Tibial nerve (tissue), 4 donors: ENCODE measurements at regions not wholly inside any gene's neighbourhood (a gene's known extent, or its start where the extent isn't known, plus 50 kb on each side); places are given as distances from the start of the nearest gene placed in this dataset.

Experiments
- DNase-seq, 2 donors: peaks; one replicate each; pipeline ENCODE4 v3.0.0-alpha.2; 2019; ENCODE audit warnings: low spot score in 2 of 2
- H3K27ac ChIP-seq, 4 donors: fragments of 200-600 bp; sonication (generic) in 3 of 4; one replicate each; pipeline ENCODE4 v1.5.1; 2017 to 2019; ENCODE audit warnings: mild to moderate bottlenecking in 1 of 4
- H3K27me3 ChIP-seq, 2 donors: fragments of 200-600 bp; sonication (generic) in 1 of 2; one replicate each; pipeline versions ENCODE4 v1.5.1 to v1.6.0; 2017 to 2019
- H3K36me3 ChIP-seq, 3 donors: fragments of 200-600 bp; sonication (generic); one replicate each; pipeline ENCODE4 v1.5.1; 2018 to 2019
- H3K4me1 ChIP-seq, 4 donors: fragments of 200-600 bp; sonication (generic) in 3 of 4; one replicate each; pipeline ENCODE4 v1.5.1; 2017 to 2019
- H3K4me3 ChIP-seq, 4 donors: fragments of 200-600 bp; sonication (generic) in 3 of 4; one replicate each; pipeline ENCODE4 v1.5.1; 2017 to 2019; ENCODE audit warnings: mild to moderate bottlenecking in 1 of 4, moderate library complexity in 1 of 4
- H3K9me3 ChIP-seq, 4 donors: fragments of 200-600 bp; sonication (generic) in 3 of 4; one replicate each; pipeline ENCODE4 v1.5.1; 2017 to 2019
- EP300 ChIP-seq, 2 donors: sonication (generic); formaldehyde crosslinking; IDR thresholded peaks; one replicate each; pipeline ENCODE4 v1.6.1; 2017; ENCODE audit warnings: antibody characterized with exemption in 2 of 2, mild to moderate bottlenecking in 1 of 2
- POLR2A ChIP-seq, 2 donors: fragments of 450-650 bp; IDR thresholded peaks; one replicate each; pipeline ENCODE4 v1.6.1; 2017; ENCODE audit warnings: antibody characterized with exemption in 2 of 2, mild to moderate bottlenecking in 2 of 2, moderate library complexity in 2 of 2
- WGBS, 2 donors: methylation state at CpG; one replicate each; pipeline ENCODE4 v1.1.5; 2018; 5-methylcytosine and 5-hydroxymethylcytosine counted together
- TF ChIP-seq, protein P1 (sequence below), 5 experiments: fragments of 200-600 bp in 3 of 5; fragments of 450-650 bp in 2 of 5; sonication (generic) in 3 of 5; IDR thresholded peaks; one replicate each; pipeline ENCODE4 v1.5.1; 2016 to 2019; ENCODE audit warnings: antibody characterized with exemption in 5 of 5, mild to moderate bottlenecking in 3 of 5, moderate library complexity in 2 of 5

DNA sequence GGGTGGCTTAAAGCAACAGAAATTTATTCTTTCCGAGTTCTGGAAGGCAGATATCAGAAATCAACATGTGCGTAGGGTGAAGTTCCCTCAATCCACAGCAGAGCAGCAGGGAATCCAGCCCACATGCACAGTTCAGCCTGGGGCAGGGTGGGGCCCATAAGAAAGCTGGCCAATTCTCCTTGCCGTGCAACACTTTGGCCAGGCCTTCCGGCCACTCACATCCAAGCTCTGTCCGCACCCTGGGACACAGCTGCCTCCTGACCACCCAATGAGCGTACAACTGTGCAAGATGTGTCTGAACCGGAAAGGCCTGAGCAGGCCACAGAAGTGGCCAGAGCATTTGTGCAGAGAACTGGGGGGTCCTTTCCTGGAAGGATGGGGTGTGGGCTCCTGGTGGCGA lies 274.9 kb downstream of the GADD45G start:
- TF ChIP-seq, protein P1, sequence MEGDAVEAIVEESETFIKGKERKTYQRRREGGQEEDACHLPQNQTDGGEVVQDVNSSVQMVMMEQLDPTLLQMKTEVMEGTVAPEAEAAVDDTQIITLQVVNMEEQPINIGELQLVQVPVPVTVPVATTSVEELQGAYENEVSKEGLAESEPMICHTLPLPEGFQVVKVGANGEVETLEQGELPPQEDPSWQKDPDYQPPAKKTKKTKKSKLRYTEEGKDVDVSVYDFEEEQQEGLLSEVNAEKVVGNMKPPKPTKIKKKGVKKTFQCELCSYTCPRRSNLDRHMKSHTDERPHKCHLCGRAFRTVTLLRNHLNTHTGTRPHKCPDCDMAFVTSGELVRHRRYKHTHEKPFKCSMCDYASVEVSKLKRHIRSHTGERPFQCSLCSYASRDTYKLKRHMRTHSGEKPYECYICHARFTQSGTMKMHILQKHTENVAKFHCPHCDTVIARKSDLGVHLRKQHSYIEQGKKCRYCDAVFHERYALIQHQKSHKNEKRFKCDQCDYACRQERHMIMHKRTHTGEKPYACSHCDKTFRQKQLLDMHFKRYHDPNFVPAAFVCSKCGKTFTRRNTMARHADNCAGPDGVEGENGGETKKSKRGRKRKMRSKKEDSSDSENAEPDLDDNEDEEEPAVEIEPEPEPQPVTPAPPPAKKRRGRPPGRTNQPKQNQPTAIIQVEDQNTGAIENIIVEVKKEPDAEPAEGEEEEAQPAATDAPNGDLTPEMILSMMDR (IDR thresholded peaks at IDR 0.05), result peak in 1 of 5 experiments; percentile 20
- TF ChIP-seq POLR2A (IDR thresholded peaks at IDR 0.05) (no peak), EP300 (IDR thresholded peaks at IDR 0.05) (peak in 1 of 2 donors; percentile 50)
- Histone ChIP-seq H3K9me3 (no peaks in the 10 kb centered on the region), H3K4me1 (peaks cover 0 to 44% (median 3%) of the 10 kb centered on the region in 4 donors), H3K36me3 (no peaks in the 10 kb centered on the region), H3K27me3 (no peaks in the 10 kb centered on the region), H3K27ac (peak overlapping the region in 1 of 4 donors; percentile 56), H3K4me3 (no peak overlapping the region)
- peak; percentile 63 to 69 for DNase-seq
- 68 to 79% methylated on average over 8 of the region's 8 CpGs for WGBS, 2 donors

- 89 to 90% methylated on average over 7 to 8 of the region's 11 CpGs for WGBS, 2 donors
- Histone ChIP-seq H3K4me1 (peaks cover 0 to 39% (median 3%) of the 10 kb centered on the region in 4 donors), H3K4me3 (no peak overlapping the region), H3K9me3 (no peaks in the 10 kb centered on the region), H3K27ac (peak overlapping the region in 1 of 4 donors; percentile 26), H3K36me3 (no peaks in the 10 kb centered on the region), H3K27me3 (no peaks in the 10 kb centered on the region)
- no peak for TF ChIP-seq POLR2A (IDR thresholded peaks at IDR 0.05)
- no peak for TF ChIP-seq EP300 (IDR thresholded peaks at IDR 0.05)
- TF ChIP-seq, protein P1 (IDR thresholded peaks at IDR 0.05), result no peak
- DNase-seq, result no peak
Measured at GRCh38 chr9:89880161-89880560, 275.3 kb downstream of the GADD45G start.

GRCh38 chr9:89880721-89881120 lies 275.9 kb downstream of the GADD45G start:
- Histone ChIP-seq H3K4me1 (peaks cover 0 to 34% (median 3%) of the 10 kb centered on the region in 4 donors), H3K9me3 (no peaks in the 10 kb centered on the region), H3K36me3 (no peaks in the 10 kb centered on the region), H3K4me3 (no peak overlapping the region), H3K27me3 (no peaks in the 10 kb centered on the region), H3K27ac (no peak overlapping the region)
- TF ChIP-seq EP300 (IDR thresholded peaks at IDR 0.05) (no peak), POLR2A (IDR thresholded peaks at IDR 0.05) (no peak)
- TF ChIP-seq, protein P1 (IDR thresholded peaks at IDR 0.05), result no peak
- WGBS, 2 donors, result 71% methylated on average over 5 of the region's 5 CpGs
- DNase-seq, result no peak

GRCh38 chr9:89881431-89881830 lies 276.6 kb downstream of the GADD45G start:
- 96 to 100% methylated on average over 1 of the region's 1 CpG for WGBS, 2 donors
- Histone ChIP-seq H3K9me3 (no peaks in the 10 kb centered on the region), H3K27ac (no peak overlapping the region), H3K4me1 (peaks cover 0 to 34% (median 3%) of the 10 kb centered on the region in 4 donors), H3K4me3 (no peak overlapping the region), H3K36me3 (no peaks in the 10 kb centered on the region), H3K27me3 (no peaks in the 10 kb centered on the region)
- TF ChIP-seq EP300 (IDR thresholded peaks at IDR 0.05), result no peak
- no peak for TF ChIP-seq POLR2A (IDR thresholded peaks at IDR 0.05)
- TF ChIP-seq, protein P1 (IDR thresholded peaks at IDR 0.05), result no peak
- no peak for DNase-seq

- Histone ChIP-seq H3K27me3 (no peaks in the 10 kb centered on the region), H3K27ac (no peak overlapping the region), H3K4me3 (no peak overlapping the region), H3K9me3 (no peaks in the 10 kb centered on the region), H3K4me1 (peaks cover 0 to 23% (median 3%) of the 10 kb centered on the region in 4 donors), H3K36me3 (no peaks in the 10 kb centered on the region)
- WGBS, 2 donors, result 87 to 95% methylated on average over 7 of the region's 7 CpGs
- TF ChIP-seq EP300 (IDR thresholded peaks at IDR 0.05) (no peak), POLR2A (IDR thresholded peaks at IDR 0.05) (no peak)
- TF ChIP-seq, protein P1 (IDR thresholded peaks at IDR 0.05), result no peak
- DNase-seq, result no peak
Measured at GRCh38 chr9:89882930-89883361, 278.1 kb downstream of the GADD45G start.
